ENCODE measurements at regions not wholly inside any gene's neighbourhood (a gene's known extent, or its start where the extent isn't known, plus 50 kb on each side); places are given as distances from the start of the nearest gene placed in this dataset.
"Not testable (repeated sequence)": the region's sequence is repeated elsewhere in the genome, so short reads cannot be mapped to it uniquely, and the experiment has no call there.

DNA sequence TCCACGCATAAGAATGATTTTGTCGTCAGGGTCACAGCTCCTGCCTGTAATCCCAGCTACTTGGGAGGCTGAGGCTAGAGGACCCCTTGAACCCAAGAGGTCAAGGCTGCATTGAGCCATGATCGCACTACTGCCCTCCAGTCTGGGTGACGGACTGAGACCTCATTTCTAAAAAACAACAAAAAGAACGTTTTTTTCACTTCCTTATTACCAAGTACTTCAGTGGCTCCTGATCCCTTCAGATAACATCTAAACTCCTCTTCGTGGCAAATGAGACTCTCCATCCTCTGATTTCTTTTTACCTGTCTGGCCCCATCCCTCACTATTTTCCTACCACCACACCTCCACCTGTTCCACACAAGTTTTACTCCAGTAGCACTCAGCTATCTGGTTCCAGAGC, 105.4 kb upstream of the TLK1 start:
- DNase-seq (ENCODE audit: extremely low spot score, insufficient read length, low read depth) (no peak), FAIRE-seq (peak; percentile 50)

DNA sequence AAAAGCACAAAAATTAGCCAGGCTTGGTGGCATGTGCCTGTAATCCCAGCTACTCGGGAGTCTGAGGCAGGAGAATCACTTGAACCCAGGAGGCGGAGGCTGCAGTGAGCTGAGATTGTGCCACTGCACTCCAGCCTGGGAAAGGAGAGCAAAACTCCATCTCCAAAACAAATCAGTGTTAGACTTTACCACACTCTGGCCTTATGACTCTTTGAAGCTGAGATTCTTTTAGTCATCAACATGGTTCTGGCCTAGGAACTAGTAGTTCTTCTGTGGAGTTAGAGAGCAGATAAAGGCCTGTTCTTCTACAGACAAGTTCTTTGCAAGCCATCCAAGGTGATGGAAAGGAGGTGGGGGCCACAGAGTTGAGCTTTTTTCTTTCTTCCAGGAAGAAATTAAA, 100.8 kb upstream of the TLK1 start:
- FAIRE-seq; DNase-seq (ENCODE audit: extremely low spot score, insufficient read length, low read depth): not testable (repeated sequence)

DNA sequence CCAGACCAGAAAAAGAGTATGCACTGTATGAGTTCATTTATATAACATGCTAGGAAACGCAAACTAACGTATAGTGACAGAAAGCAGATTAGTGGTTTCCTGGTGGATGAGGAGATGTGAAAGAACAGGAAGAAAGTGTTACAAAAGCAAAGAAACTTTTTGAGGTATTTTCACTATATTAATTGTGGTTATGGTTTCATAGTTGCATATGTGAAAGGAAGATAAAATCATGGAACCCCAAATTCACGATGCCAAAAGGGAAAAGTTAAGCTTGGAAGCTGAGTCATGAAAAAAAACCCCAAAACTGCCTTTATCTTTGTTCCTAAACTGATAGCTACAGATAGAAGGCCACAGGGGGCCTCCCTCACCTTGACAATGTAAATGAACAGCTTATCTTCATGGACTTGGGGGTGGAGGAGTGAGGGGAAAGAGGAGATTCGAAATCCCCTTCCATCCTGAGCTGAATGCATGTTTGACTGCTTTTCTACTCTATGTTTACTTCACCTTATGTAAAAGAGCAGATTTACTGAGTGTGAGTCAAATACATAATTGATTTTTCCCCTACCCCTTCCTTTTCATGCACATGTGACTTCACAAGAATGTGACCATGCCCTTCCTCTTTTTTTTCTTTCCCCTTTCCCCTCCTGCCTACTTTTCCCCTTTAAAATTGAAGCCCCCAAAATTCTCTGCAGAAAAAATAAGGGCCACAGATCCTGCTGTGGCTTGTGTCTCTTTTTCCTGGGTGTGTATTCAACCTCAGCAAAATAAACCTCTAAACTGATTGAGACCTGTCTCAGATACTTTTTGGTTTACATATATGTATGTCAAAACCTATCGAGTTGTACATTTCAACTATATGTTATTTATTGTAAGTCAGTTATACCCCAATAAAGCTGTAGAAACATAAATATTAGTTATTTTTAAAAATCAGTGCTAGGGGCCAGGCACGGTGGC, 100.1 kb upstream of the TLK1 start:
- FAIRE-seq, result peak; percentile 72
- no peak for DNase-seq (ENCODE audit: extremely low spot score, insufficient read length, low read depth)

DNA sequence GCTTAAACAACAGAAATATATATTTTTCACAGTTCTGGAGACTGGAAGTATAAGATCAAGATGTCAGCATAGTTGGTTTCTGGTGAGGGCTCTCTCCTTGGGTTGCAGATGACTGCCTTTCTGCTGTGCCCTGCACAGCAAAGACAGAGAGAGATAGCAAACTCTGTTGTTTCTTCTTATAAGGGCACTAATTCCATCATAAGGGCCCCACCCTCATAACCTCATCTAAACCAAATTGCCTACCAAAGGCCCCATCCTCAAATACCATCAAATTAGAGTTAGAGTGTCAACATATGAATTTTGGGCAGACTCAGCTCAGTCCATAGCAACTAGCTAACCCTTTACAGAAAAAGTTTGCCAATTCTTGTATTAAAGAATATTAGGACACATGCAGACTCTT, 94.0 kb upstream of the TLK1 start:
- FAIRE-seq, result no peak

GRCh38 chr2:171253900-171254650, 93.4 kb upstream of the TLK1 start:
- DNase-seq (ENCODE audit: extremely low spot score, insufficient read length, low read depth), result no peak
- no peak for FAIRE-seq

More for the DNA sequence above, 94.0 kb upstream of the TLK1 start:
- DNase-seq (ENCODE audit: extremely low spot score, insufficient read length, low read depth), result no peak

- FAIRE-seq (no peak), DNase-seq (ENCODE audit: extremely low spot score, insufficient read length, low read depth) (no peak)
Measured at GRCh38 chr2:171253279-171253678, 92.6 kb upstream of the TLK1 start.

DNA sequence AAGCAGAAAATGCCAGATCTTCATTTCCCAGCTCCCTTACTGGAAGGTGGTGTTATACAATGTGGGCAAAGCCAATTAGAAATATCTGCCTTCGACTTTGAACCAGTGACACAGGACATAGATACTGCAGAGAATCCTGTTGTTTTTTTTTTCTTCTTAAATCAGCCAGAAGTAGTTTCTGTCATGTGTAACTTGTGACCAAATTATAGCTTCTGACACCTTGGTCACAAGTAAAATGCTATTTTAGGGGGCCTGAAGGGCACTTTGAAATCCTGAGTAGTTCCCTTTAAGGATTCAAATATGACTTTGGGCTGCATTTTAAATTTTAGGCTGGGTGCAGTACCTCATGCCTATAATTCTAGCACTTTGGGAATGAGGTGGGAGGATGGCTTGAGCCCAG, 89.0 kb upstream of the TLK1 start:
- DNase-seq (ENCODE audit: extremely low spot score, insufficient read length, low read depth) (no peak), FAIRE-seq (no peak)

DNA sequence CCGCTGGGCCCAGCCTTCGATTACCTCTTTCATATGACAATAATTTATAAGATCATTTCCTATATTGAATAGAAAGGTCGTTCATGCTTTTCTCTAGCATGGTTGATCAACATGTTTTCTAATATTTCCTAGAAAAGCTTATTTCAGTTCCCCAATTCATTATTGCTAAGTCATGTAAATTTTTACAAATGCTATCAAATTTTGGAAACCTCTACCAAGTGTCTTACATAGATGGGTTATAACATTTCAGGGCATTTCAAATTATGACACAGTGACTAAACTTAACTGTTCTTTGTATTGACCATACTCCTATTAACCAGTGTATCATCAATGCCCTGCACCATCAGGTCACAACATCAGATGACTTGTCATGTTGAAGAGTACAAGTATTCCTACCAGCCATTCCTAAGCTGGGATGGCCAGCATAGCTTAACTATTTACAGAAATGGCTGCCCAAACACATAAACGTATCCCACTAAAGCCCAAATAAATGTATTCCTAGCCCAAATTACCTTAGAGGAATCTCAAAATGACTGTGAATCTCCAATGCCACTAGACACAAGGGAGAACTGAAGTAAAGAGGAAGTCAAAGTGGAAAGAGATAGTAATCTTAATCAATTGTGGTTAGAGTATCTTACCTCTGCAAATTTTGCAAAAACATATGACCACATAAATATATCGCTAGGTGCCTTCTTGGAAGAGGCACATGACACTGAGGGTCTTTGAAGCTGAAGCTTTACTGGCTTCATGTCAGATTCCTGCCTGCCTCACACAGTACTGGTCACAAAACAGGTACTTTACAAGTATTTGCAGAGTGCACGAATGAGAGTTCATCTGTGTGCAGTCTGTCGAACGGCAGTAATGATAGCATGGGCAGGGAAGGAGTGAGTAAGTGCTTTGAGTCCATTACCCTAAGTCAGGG, 87.3 kb upstream of the TLK1 start:
- no peak for DNase-seq (ENCODE audit: extremely low spot score, insufficient read length, low read depth)
- FAIRE-seq, result no peak

DNA sequence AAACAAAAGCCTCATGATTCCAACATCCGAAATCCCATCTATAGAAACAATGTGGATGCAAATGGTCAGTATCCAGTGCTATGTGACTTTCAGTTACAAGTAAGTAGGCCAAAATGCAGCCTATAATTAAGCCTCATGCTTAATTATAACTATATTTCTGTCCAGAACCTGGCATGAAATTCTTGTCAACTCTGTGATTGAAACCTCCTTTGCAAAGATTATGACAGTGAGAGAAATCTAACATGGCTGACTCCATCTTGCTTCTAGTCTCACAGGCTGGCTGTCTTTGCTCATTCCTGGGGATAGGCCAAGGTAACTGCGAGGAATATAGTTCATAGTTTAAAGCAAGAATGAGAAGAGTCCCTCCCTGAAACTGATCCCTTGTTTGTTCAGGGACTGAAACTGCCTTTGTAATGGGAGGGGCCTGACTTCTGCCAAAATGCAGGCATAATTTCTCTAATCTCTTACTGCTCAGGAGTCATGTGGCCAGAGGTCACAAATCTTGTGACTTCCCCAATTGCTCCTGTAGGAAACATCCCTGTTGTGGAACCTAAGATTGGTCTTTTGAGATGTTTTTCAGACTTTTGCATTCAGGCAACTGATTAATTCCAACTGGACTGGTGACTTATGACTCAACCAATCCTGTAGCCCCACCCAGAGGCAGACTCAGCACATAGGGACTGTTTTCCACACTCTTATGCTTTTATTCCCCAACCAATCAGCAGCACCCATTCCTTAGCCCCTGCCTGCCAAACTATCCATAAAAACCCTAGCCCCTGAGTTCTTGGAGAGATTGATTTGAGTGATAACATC, 84.5 kb upstream of the TLK1 start:
- FAIRE-seq (no peak), DNase-seq (ENCODE audit: extremely low spot score, insufficient read length, low read depth) (no peak)

DNA sequence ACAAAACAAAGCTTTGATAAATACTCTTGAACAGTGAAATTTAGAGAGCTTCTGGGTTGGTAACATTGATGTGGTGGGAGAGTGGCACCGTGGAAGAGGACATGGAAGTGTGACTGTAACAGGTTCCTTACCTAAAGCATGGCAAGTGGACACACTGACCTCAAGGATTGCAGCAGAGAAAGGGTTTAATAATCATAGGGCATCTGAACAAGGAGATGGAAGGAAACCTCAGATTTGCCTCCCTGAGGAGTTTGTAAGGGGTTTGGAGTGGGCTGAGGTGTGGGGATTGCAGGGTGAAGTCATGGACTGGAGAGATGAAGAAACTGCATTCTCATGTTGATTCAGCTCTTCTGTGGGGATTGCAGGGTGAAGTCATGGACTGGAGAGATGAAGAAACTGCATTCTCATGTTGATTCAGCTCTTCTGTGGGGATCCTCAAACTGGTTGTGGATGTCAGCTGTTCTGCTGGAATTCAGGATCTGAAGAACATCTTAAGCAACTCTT, 83.8 kb upstream of the TLK1 start:
- FAIRE-seq (no peak), DNase-seq (ENCODE audit: extremely low spot score, insufficient read length, low read depth) (no peak)

- FAIRE-seq, result no peak
- DNase-seq (ENCODE audit: extremely low spot score, insufficient read length, low read depth), result no peak
Measured at GRCh38 chr2:171241771-171242170, 81.1 kb upstream of the TLK1 start.

DNA sequence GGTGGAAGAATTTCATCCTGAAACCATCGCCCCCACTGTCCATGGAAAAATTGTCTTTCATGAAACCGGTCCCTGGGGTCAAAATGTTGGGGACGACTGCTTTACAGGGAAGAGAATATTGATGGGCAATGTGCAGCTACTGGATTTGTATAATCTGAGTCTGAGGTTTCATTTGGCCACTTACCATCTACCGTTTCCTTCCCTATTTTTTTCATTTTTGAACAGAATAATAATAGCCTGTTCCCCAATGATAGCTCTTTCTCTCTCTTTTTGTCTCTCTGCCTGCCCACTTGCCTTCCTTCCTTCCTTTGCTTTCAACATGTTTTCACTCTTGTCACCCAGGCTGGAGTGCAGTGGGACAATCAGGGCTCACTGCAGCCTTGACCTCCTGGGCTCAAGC, 78.3 kb upstream of the TLK1 start:
- FAIRE-seq (no peak), DNase-seq (ENCODE audit: extremely low spot score, insufficient read length, low read depth) (no peak)

DNA sequence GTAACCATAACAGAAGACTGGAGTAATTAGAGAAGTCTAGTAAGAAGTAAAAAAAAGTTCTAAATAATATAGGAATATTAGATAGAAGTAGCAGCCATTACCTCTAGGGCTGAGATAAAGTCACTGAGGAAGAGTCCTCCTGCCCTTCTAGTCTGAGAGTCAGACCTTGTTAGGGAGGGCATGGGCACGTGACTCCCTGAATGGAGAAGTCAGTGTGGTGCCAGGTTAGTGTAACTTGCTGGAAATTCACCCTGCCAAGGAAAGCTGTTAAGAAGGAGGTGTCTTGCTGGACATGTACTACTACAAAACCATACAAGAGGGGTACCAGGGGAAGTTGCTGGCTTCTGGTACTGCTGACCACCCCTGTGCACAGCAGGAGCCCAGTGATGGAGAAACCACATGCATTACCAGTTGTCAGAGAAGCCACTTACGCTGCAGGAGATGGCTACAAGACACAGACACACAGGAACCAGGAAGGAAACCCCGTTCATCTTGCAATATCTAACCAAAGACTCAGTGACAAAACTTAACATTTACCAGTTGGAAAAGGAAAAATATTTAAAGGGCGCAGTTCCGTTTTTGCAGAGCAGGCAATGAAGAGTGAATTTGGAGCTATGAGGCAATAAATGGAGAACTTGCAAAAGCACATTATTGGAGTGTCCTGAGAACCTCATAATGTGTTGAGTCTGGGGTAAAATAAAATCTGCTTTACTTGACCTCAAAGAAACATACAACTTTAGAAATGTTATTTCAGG, 77.2 kb upstream of the TLK1 start:
- DNase-seq (ENCODE audit: extremely low spot score, insufficient read length, low read depth) (no peak), FAIRE-seq (no peak)

DNA sequence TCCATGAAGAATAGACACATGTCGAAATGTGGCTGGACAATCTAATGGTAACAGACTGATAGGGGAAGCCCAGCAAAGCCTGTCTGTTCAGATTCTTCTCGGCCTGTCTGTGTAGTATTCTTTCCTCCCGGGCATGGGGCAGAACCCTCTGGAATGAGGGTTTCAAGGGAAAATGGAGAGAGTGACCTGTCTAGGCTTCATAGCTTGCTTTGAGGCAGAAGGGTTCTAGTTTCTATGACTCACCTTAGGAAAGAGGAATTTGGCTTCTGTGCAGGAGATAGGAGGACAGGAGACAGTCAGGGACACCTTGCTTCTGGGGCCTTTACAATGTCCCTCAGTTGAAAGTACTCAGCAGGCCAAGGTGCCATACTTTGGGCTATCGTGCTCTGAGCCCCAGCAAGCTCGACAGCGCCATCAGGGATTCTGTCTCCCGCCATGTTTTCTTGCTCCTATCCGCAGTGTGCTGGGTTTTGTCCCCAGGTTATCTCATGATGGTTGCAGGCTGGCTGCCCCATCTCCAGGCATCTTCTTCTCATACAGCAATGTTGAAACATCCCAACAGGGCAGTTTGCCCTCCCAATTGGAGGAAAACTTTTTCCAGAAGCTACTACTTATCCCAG, 74.7 kb upstream of the TLK1 start:
- DNase-seq (ENCODE audit: extremely low spot score, insufficient read length, low read depth), result no peak
- FAIRE-seq, result no peak

- FAIRE-seq (no peak), DNase-seq (ENCODE audit: extremely low spot score, insufficient read length, low read depth) (no peak)
Measured at GRCh38 chr2:171230176-171230575, 69.5 kb upstream of the TLK1 start.

- FAIRE-seq (no peak), DNase-seq (ENCODE audit: extremely low spot score, insufficient read length, low read depth) (no peak)
Measured at GRCh38 chr2:171228826-171229225, 68.1 kb upstream of the TLK1 start.

DNA sequence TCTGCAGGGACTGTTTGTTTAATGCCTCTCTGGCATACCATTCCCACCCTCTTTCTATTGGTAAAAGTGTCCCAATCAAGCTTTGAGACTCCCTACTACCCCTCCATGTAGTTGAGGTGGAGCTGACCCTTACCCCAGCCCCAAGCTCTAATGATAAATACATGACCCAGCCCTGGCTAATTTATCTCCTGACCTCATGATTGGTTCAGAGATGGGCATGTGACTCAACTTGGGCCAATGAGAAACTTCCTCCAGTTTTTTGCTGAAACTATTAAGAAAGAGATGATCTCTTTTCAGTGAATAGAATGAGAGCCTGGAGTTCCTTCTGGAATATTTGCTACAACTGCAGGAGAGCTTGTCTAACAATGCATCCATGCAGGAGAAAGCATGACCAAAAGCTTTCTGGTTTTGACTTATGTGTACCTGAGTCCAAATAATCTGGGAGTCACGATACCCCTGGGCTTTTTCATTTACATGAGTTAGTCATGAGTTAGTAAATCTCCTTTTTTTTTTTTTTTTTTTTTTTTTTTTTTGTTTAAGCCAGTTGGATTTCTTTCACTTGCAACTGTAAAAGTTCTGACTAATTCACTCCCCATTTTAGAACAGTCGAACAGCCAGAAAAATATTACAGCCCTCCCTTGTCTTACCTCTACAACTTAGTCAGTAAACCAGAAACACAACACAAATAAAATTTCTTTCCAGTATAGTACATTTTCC, 66.5 kb upstream of the TLK1 start:
- FAIRE-seq (no peak), DNase-seq (ENCODE audit: extremely low spot score, insufficient read length, low read depth) (no peak)
